Keratinocyte (primary cell): ENCODE measurements at regions not wholly inside any gene's neighbourhood (a gene's known extent, or its start where the extent isn't known, plus 50 kb on each side); places are given as distances from the start of the nearest gene placed in this dataset.

Source experiments
- DNase-seq: peaks from one replicate; pipeline ENCODE4 v3.0.0-alpha.2; 2011; ENCODE audit warnings: low read depth, missing footprints, low spot score
- FAIRE-seq: peaks from 2 replicates; lab custom pipeline; 2011; peaks lifted over from hg19 to GRCh38; lab: Jason Lieb, UNC
- H2AFZ ChIP-seq: 2 replicates; pipeline ENCODE4 v1.6.0; 2012; ENCODE audit warnings: low read length, control low read depth, inconsistent platforms; ENCODE audit not compliant: control insufficient read depth
- H3K27ac ChIP-seq: 2 replicates; pipeline ENCODE4 v1.5.1; 2011; ENCODE audit warnings: low read length; ENCODE audit not compliant: control insufficient read depth, insufficient read depth
- H3K27me3 ChIP-seq: 3 replicates; pipeline ENCODE4 v1.6.0; 2011; ENCODE audit warnings: low read length; ENCODE audit not compliant: control insufficient read depth, insufficient read depth; ENCODE audit errors: extremely low read depth
- H3K36me3 ChIP-seq, 2 experiments: 2 replicates in 1 of 2; 3 replicates in 1 of 2; pipeline ENCODE4 v1.5.1; 2011; ENCODE audit warnings: low read length in 2 of 2, mild to moderate bottlenecking in 1 of 2; ENCODE audit not compliant: control insufficient read depth in 2 of 2, insufficient read depth in 2 of 2; ENCODE audit errors: extremely low read depth in 1 of 2
- H3K4me1 ChIP-seq: 3 replicates; pipeline ENCODE4 v1.5.1; 2011; ENCODE audit warnings: low read length; ENCODE audit not compliant: control insufficient read depth, insufficient read depth; ENCODE audit errors: extremely low read depth
- H3K4me2 ChIP-seq: 3 replicates; pipeline ENCODE4 v1.6.0; 2011; ENCODE audit warnings: low read depth, low read length; ENCODE audit not compliant: control insufficient read depth, insufficient read depth; ENCODE audit errors: extremely low read depth
- H3K4me3 ChIP-seq, 3 experiments: fragments of 200-600 bp in 1 of 3; sonication (generic) in 1 of 3; 2 replicates in 2 of 3; 3 replicates in 1 of 3; pipeline ENCODE4 v1.5.1; 2011 to 2016; ENCODE audit warnings: low read length in 3 of 3, mild to moderate bottlenecking in 3 of 3, control low read depth in 2 of 3, inconsistent platforms in 1 of 3, low read depth in 1 of 3, mixed read lengths in 1 of 3, mixed run types in 1 of 3, moderate library complexity in 1 of 3; ENCODE audit not compliant: control insufficient read depth in 2 of 3, insufficient read depth in 2 of 3; ENCODE audit errors: extremely low read depth in 1 of 3
- H3K79me2 ChIP-seq: 2 replicates; pipeline ENCODE4 v1.6.0; 2012; ENCODE audit warnings: low read length; ENCODE audit not compliant: control insufficient read depth, insufficient read depth
- H3K9ac ChIP-seq: 3 replicates; pipeline ENCODE4 v1.6.0; 2011; ENCODE audit warnings: low read length; ENCODE audit not compliant: control insufficient read depth, insufficient read depth; ENCODE audit errors: extremely low read depth
- H3K9me1 ChIP-seq: 3 replicates; pipeline ENCODE4 v1.6.0; 2011; ENCODE audit warnings: low read length; ENCODE audit not compliant: control insufficient read depth, insufficient read depth; ENCODE audit errors: extremely low read depth
- H3K9me3 ChIP-seq: 2 replicates; pipeline ENCODE4 v1.5.1; 2012; ENCODE audit warnings: low read depth, low read length; ENCODE audit not compliant: control insufficient read depth
- H4K20me1 ChIP-seq: 3 replicates; pipeline ENCODE4 v1.6.0; 2011; ENCODE audit warnings: low read length; ENCODE audit not compliant: control insufficient read depth, insufficient read depth; ENCODE audit errors: extremely low read depth
- EZH2 ChIP-seq: IDR thresholded peaks from one replicate; pipeline ENCODE4 v1.6.1; 2012; ENCODE audit warnings: inconsistent platforms, mild to moderate bottlenecking, low read length, moderate library complexity
- dilution Hi-C: fragments of 300-500 bp; cut with MboI; formaldehyde crosslinking; loops from one replicate; pipeline ENCODE4 v1.7.0; 2020; ENCODE audit warnings: low sequenced_read_pairs; ENCODE audit not compliant: extremely low pct_ligation_motif_present
- TF ChIP-seq, protein P1 (sequence below), 3 experiments: IDR thresholded peaks in 1 of 3; conservative IDR thresholded peaks in 1 of 3; optimal IDR thresholded peaks in 1 of 3; 2 replicates in 2 of 3; 3 replicates in 1 of 3; pipeline versions ENCODE3 to v1.5.1; 2011; ENCODE audit warnings: low read length in 3 of 3, mild to moderate bottlenecking in 3 of 3, moderate library complexity in 2 of 3, control low read depth in 1 of 3, inconsistent platforms in 1 of 3; ENCODE audit not compliant: insufficient read depth in 2 of 3; ENCODE audit errors: extremely low read depth in 1 of 3

- H2AFZ ChIP-seq = no peak overlapping the region
- H3K27ac ChIP-seq = no peak overlapping the region
- TF ChIP-seq, protein P1, sequence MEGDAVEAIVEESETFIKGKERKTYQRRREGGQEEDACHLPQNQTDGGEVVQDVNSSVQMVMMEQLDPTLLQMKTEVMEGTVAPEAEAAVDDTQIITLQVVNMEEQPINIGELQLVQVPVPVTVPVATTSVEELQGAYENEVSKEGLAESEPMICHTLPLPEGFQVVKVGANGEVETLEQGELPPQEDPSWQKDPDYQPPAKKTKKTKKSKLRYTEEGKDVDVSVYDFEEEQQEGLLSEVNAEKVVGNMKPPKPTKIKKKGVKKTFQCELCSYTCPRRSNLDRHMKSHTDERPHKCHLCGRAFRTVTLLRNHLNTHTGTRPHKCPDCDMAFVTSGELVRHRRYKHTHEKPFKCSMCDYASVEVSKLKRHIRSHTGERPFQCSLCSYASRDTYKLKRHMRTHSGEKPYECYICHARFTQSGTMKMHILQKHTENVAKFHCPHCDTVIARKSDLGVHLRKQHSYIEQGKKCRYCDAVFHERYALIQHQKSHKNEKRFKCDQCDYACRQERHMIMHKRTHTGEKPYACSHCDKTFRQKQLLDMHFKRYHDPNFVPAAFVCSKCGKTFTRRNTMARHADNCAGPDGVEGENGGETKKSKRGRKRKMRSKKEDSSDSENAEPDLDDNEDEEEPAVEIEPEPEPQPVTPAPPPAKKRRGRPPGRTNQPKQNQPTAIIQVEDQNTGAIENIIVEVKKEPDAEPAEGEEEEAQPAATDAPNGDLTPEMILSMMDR (optimal IDR thresholded peaks at IDR 0.05 in 1 of 3, IDR thresholded peaks at IDR 0.05 in 1 of 3, conservative IDR thresholded peaks at IDR 0.05 in 1 of 3; ENCODE audit: extremely low read depth in 1 of 3, insufficient read depth in 2 of 3, low read length in 3 of 3) = no peak
- TF ChIP-seq EZH2 = no peak
- H3K9me1 ChIP-seq = no peaks in the 10 kb centered on the region
- H3K4me2 ChIP-seq = no peak overlapping the region
- no peaks in the 10 kb centered on the region for H3K79me2 ChIP-seq
- no peaks in the 10 kb centered on the region for H3K9me3 ChIP-seq
- dilution Hi-C loops = no loop called here
- no peak overlapping the region for H3K9ac ChIP-seq
- H3K36me3 ChIP-seq = no peaks in the 10 kb centered on the region
- H4K20me1 ChIP-seq = no peaks in the 10 kb centered on the region
- no peaks in the 10 kb centered on the region for H3K4me1 ChIP-seq
- H3K27me3 ChIP-seq = no peaks in the 10 kb centered on the region
- H3K4me3 ChIP-seq = no peak overlapping the region
- FAIRE-seq (no peak), DNase-seq (no peak)
Observed at GRCh38 chr4:104722467-104722866, 227.8 kb upstream of the CXXC4 start.

DNA sequence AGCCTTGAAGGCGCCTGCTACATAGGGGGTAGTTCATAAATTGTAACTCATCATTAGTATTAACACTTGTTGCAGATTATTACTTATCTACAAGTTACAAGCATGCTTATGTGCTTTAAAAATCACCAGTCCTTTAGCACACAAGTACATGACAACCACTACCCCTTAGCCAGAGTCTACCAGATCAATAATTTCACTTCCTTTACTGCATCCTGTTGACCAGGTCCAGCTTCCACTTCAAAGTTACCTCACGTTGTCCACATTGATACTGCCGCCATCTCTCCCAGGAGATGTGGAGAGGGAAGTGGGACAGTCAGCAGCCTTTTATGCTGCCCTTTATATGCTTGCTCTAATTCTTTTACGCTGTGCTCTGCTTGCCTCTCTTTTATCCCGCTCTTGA lies 231.3 kb upstream of the CXXC4 start:
- Histone ChIP-seq H3K9me3 (no peaks in the 10 kb centered on the region), H3K79me2 (no peaks in the 10 kb centered on the region), H3K9me1 (peaks cover 3% of the 10 kb centered on the region), H3K9ac (no peak overlapping the region), H3K36me3 (no peaks in the 10 kb centered on the region), H3K27me3 (no peaks in the 10 kb centered on the region), H3K4me1 (peaks cover 11% of the 10 kb centered on the region), H3K4me3 (no peak overlapping the region), H3K4me2 (no peak overlapping the region), H4K20me1 (no peaks in the 10 kb centered on the region), H2AFZ (no peak overlapping the region), H3K27ac (no peak overlapping the region)
- no peak for DNase-seq
- dilution Hi-C loops = no loop called here
- TF ChIP-seq, protein P1 (optimal IDR thresholded peaks at IDR 0.05 in 1 of 3, IDR thresholded peaks at IDR 0.05 in 1 of 3, conservative IDR thresholded peaks at IDR 0.05 in 1 of 3; ENCODE audit: extremely low read depth in 1 of 3, insufficient read depth in 2 of 3, low read length in 3 of 3) = no peak
- no peak for TF ChIP-seq EZH2
- no peak for FAIRE-seq
